Hepatocyte (in vitro differentiated cells): ENCODE measurements at regions not wholly inside any gene's neighbourhood (a gene's known extent, or its start where the extent isn't known, plus 50 kb on each side); places are given as distances from the start of the nearest gene placed in this dataset.
"Not testable (repeated sequence)": the region's sequence is repeated elsewhere in the genome, so short reads cannot be mapped to it uniquely, and the experiment has no call there.

Experiments
- DNase-seq: peaks from one replicate; pipeline ENCODE4 v3.0.0-alpha.2; 2016; ENCODE audit warnings: low spot score
- H2AFZ ChIP-seq: fragments of 200-600 bp; sonication (generic); 2 replicates; pipeline ENCODE4 v1.6.0; 2016; ENCODE audit warnings: antibody characterized with exemption, mild to moderate bottlenecking
- H3K27ac ChIP-seq: fragments of 200-600 bp; sonication (generic); 2 replicates; pipeline ENCODE4 v1.5.1; 2016; ENCODE audit warnings: mild to moderate bottlenecking
- H3K27me3 ChIP-seq: fragments of 200-600 bp; sonication (generic); 2 replicates; pipeline ENCODE4 v1.6.1; 2016
- H3K36me3 ChIP-seq: fragments of 200-600 bp; sonication (generic); replicated peaks from 2 replicates; pipeline ENCODE4 v1.5.1; 2016; ENCODE audit warnings: low read depth; ENCODE audit not compliant: insufficient read depth
- H3K4me1 ChIP-seq: fragments of 200-600 bp; sonication (generic); 2 replicates; pipeline ENCODE4 v1.5.1; 2016; ENCODE audit warnings: mild to moderate bottlenecking, moderate library complexity; ENCODE audit not compliant: insufficient read depth
- H3K4me2 ChIP-seq: fragments of 200-600 bp; sonication (generic); 2 replicates; pipeline ENCODE4 v1.6.0; 2016
- H3K4me3 ChIP-seq: fragments of 200-600 bp; sonication (generic); 2 replicates; pipeline ENCODE4 v1.5.1; 2016; ENCODE audit warnings: mild to moderate bottlenecking
- H3K79me2 ChIP-seq: fragments of 200-600 bp; sonication (generic); 2 replicates; pipeline ENCODE4 v1.6.0; 2017; ENCODE audit warnings: mild to moderate bottlenecking
- H3K9me2 ChIP-seq: fragments of 200-600 bp; sonication (generic); replicated peaks from 2 replicates; pipeline ENCODE4 v1.6.0; 2017; ENCODE audit warnings: mild to moderate bottlenecking; ENCODE audit not compliant: insufficient read depth
- H3K9me3 ChIP-seq: fragments of 200-600 bp; sonication (generic); 2 replicates; pipeline ENCODE4 v1.5.1; 2016; ENCODE audit warnings: low read depth, mild to moderate bottlenecking
- H4K20me1 ChIP-seq: fragments of 200-600 bp; sonication (generic); 2 replicates; pipeline ENCODE4 v1.6.0; 2016; ENCODE audit warnings: mild to moderate bottlenecking; ENCODE audit not compliant: insufficient read depth, poor library complexity, severe bottlenecking
- CTCF ChIP-seq: fragments of 200-600 bp; sonication (generic); IDR thresholded peaks from 2 replicates; pipeline ENCODE4 v1.5.1; 2016; ENCODE audit warnings: antibody characterized with exemption, mild to moderate bottlenecking; ENCODE audit not compliant: poor library complexity
- EZH2 ChIP-seq: fragments of 200-600 bp; sonication (generic); IDR thresholded peaks from 2 replicates; pipeline ENCODE4 v1.6.1; 2016; ENCODE audit warnings: antibody characterized with exemption, mild to moderate bottlenecking, borderline replicate concordance
- EZH2phosphoT487 ChIP-seq: fragments of 200-600 bp; sonication (generic); IDR thresholded peaks from one replicate; pipeline ENCODE4 v1.6.1; 2018; ENCODE audit warnings: antibody characterized with exemption, mild to moderate bottlenecking, low read depth, moderate library complexity; ENCODE audit not compliant: unreplicated experiment, severe bottlenecking
- WGBS: methylation state at CpG from one replicate; pipeline ENCODE4 v1.1.6; 2016; ENCODE audit warnings: low lambda C conversion rate; ENCODE audit errors: missing lambda C conversion rate; 5-methylcytosine and 5-hydroxymethylcytosine counted together

GRCh38 chr6:101126501-101126900 is 245.4 kb upstream of the ASCC3 start:
- H3K4me1 ChIP-seq = no peaks in the 10 kb centered on the region
- WGBS = 73% methylated on average over 3 of the region's 3 CpGs
- no peaks in the 10 kb centered on the region for H3K27me3 ChIP-seq
- no peak overlapping the region for H3K4me2 ChIP-seq
- no peaks in the 10 kb centered on the region for H3K79me2 ChIP-seq
- no peak for DNase-seq
- H3K9me3 ChIP-seq = no peaks in the 10 kb centered on the region
- no peak overlapping the region for H3K4me3 ChIP-seq
- no peak for TF ChIP-seq CTCF
- no peak for TF ChIP-seq EZH2phosphoT487
- no peak for TF ChIP-seq EZH2
- no peaks in the 10 kb centered on the region for H3K36me3 ChIP-seq
- H4K20me1 ChIP-seq = no peaks in the 10 kb centered on the region
- H2AFZ ChIP-seq = no peak overlapping the region
- no peak overlapping the region for H3K27ac ChIP-seq
- no peaks in the 10 kb centered on the region for H3K9me2 ChIP-seq

- H3K27me3 ChIP-seq = no peaks in the 10 kb centered on the region
- TF ChIP-seq EZH2 = no peak
- TF ChIP-seq CTCF = no peak
- TF ChIP-seq EZH2phosphoT487 = no peak
- no peaks in the 10 kb centered on the region for H3K36me3 ChIP-seq
- H3K27ac ChIP-seq = no peak overlapping the region
- no peaks in the 10 kb centered on the region for H3K79me2 ChIP-seq
- H2AFZ ChIP-seq = no peak overlapping the region
- no peaks in the 10 kb centered on the region for H4K20me1 ChIP-seq
- H3K4me2 ChIP-seq = no peak overlapping the region
- DNase-seq = no peak
- H3K4me1 ChIP-seq = no peaks in the 10 kb centered on the region
- H3K9me3 ChIP-seq = no peaks in the 10 kb centered on the region
- WGBS = 83% methylated on average over 1 of the region's 1 CpG
- no peaks in the 10 kb centered on the region for H3K9me2 ChIP-seq
- no peak overlapping the region for H3K4me3 ChIP-seq
Observed at GRCh38 chr6:101129851-101130250, 248.7 kb upstream of the ASCC3 start.

- WGBS = 90% methylated on average over 3 of the region's 3 CpGs
- H3K79me2 ChIP-seq = no peaks in the 10 kb centered on the region
- H3K27ac ChIP-seq = no peak overlapping the region
- no peaks in the 10 kb centered on the region for H3K9me3 ChIP-seq
- H3K36me3 ChIP-seq = no peaks in the 10 kb centered on the region
- H3K27me3 ChIP-seq = no peaks in the 10 kb centered on the region
- no peaks in the 10 kb centered on the region for H4K20me1 ChIP-seq
- TF ChIP-seq CTCF = no peak
- no peak for TF ChIP-seq EZH2
- no peak for TF ChIP-seq EZH2phosphoT487
- no peaks in the 10 kb centered on the region for H3K9me2 ChIP-seq
- no peak overlapping the region for H3K4me2 ChIP-seq
- DNase-seq = no peak
- no peaks in the 10 kb centered on the region for H3K4me1 ChIP-seq
- H3K4me3 ChIP-seq = no peak overlapping the region
- H2AFZ ChIP-seq = no peak overlapping the region
Observed at GRCh38 chr6:101146389-101146788, 247.1 kb upstream of the GRIK2 start.

- TF ChIP-seq EZH2 = no peak
- Histone ChIP-seq H3K9me2 (no peaks in the 10 kb centered on the region), H3K4me3 (no peak overlapping the region), H2AFZ (no peak overlapping the region), H3K27me3 (no peaks in the 10 kb centered on the region), H4K20me1 (no peaks in the 10 kb centered on the region), H3K36me3 (no peaks in the 10 kb centered on the region), H3K4me2 (no peak overlapping the region), H3K27ac (no peak overlapping the region), H3K4me1 (no peaks in the 10 kb centered on the region), H3K79me2 (no peaks in the 10 kb centered on the region), H3K9me3 (no peaks in the 10 kb centered on the region)
- no peak for DNase-seq
Observed at GRCh38 chr6:101150226-101150625, 243.3 kb upstream of the GRIK2 start.

- not testable (repeated sequence) for H3K9me3 ChIP-seq, H4K20me1 ChIP-seq, H3K27ac ChIP-seq, H3K9me2 ChIP-seq, H3K4me3 ChIP-seq, H3K4me1 ChIP-seq, H3K4me2 ChIP-seq, H2AFZ ChIP-seq, H3K79me2 ChIP-seq, H3K36me3 ChIP-seq, DNase-seq, H3K27me3 ChIP-seq
- WGBS = 94% methylated on average over 11 of the region's 11 CpGs
Observed at GRCh38 chr6:101157638-101158037, 235.9 kb upstream of the GRIK2 start.
